Hepatic stellate cell (primary cell): ENCODE measurements at regions not wholly inside any gene's neighbourhood (a gene's known extent, or its start where the extent isn't known, plus 50 kb on each side); places are given as distances from the start of the nearest gene placed in this dataset.

Source experiments
- DNase-seq: peaks from one replicate; pipeline ENCODE4 v3.0.0; 2011; ENCODE audit warnings: low spot score

DNA sequence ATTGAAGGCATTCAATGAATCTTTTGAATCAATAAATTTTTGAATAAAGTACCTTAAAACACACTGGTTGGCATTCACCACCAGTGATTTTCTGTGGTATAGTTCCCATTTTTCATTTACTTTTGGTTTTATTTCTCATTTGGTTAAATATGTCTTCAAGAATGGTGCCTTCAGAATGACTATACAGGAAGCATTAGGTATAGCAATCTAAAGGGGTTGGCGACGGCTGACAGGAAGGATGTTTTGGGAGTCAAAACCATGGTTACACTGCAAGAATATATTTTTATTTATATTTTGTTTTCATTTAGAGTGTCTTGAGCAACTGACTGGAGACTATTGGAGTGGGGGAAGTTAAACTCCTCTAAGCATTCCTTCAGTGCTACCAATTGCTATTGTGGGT is 235.7 kb downstream of the HTR1A start:
- no peak for DNase-seq

DNA sequence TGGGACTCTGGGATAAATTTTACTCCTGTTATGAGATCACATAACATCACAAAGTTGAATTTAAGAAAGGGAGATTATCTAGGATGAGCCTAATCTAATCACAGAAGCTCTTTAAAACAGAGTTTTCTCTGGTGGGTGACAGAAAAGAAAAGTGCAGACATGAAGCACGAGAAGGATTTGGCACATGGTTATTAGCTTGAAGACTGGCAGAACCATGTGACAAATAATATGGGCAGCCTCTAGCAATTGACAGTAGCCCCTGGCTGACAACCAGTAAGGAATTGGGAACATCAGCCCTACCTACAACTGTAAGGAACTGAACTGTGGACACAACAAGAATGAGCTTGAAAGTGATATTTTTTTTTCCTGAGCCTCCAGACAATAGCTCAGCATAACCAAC is 243.1 kb downstream of the HTR1A start:
- no peak for DNase-seq

DNA sequence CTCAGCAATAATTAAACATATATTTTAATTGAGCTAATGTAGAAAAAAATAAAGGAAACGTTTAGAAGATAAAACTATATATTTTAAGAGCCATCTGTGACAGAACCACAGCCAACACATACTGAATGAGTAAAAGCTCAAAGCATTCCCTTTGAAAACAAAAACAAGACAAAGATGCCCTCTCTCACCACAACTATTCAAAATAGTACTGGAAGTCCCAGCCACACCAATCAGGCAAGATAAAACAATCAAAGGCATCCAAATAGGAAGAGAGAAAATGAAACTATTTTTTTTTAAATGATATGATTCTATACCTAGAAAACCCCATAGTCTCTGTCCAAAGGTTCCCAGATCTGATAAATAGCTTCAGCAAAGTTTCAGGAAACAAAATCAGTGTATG is 262.0 kb downstream of the HTR1A start:
- DNase-seq, result no peak

DNA sequence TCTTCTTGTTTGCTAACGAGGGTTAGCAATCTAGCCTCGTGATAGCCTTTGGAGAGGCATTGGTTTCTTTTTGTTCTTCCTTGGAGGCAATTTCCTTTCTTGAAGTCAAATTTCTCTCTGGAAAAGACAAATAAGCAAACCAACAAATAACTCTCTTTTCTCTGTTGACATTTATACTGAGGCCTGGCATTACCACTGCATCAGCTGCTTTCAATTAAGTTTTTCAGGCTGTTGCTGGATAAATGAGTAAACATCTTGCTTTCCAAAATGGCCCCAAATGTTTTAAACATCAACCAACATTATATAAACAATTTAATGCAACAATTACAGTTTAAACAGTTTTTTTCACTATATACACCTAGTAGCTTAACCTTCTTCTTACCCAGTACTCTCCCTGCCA is 264.4 kb downstream of the HTR1A start:
- no peak for DNase-seq

DNA sequence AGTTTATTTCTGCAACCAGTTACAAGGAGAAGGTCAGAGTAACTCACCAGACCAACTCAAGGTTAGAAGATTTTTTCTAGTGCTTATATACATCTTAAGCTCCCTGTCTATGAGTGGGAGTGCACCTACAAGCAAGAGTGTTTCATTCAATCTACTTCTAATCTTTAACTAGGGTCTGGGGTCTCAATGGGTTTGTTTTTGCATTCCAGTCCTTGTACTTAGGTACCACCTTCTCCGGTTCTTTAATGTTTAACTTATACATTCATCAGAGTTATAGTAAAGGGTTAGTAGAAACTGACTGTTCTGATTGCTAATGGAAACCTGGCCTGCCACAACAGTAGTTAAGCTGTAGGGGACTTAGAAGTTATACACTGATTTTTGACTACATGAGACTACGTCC is 271.7 kb downstream of the HTR1A start:
- no peak for DNase-seq

DNA sequence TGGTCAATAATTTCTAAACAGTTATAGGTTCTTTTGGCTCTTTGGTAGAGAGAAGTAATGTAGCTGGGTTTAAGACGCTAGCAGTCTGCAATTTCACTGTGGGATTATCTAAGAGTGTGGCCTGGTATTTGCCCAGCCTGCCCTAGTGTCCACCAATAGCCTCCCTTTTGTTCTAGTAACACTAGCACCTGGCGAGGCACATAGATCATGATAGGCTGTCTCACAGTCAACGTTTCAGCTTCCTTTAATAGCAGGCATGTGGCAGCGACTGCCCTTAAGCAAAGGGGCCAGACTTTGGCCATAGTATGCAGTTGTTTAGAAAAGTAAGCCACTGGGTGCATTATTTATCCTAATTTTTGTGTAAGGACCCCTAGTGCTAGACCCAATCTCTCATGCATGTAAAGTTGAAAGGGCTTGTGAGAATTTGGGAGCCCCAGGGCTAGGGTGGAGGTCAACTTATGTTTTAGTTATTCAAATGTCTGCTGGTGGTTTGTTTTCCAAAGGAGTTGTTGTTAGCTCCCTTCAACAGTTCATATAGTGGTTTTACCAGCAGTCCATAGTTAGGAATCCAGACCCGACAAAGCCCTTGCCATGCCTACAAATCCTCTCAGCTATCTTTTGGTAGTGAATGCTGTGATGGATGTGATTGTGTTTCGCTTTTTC is 274.3 kb downstream of the HTR1A start:
- DNase-seq, result no peak

DNA sequence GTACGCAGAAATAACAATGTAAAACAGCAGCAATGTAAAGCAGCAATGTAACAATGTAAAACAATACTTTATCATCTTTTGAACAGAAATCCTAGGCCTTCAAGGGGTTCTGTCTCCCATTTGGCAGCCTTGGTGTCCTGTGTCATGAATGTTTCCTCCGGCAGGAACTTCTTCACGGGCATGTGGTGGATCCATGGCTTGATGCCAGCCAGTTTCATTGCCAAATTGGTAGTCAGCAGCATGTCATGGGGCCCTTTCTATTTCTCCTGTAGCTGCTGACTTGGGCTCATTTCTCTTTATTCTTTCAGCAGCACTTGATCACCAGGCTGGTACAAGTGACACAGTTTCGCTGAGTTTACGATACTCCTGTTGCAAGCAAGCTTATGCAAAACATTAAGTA is 275.3 kb downstream of the HTR1A start:
- no peak for DNase-seq

DNA sequence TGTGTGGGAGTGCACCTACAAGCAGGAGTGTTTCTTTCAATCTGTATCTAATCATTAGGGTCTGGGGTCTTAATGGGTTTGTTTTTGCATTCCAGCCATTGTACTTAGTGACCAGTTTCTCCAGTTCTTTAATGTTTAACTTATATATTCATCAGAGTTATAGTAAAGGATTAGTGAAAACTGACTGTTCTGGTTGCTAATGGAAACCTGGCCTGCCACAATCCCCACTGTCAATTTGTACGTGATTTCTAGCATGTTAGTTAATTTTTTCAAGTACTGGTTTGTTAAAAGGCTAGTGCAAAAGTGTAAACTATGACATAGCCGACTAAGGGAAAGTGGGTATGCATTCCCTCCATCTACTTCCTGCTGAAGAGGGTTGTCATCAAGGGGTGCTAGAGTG is 276.1 kb downstream of the HTR1A start:
- no peak for DNase-seq

DNA sequence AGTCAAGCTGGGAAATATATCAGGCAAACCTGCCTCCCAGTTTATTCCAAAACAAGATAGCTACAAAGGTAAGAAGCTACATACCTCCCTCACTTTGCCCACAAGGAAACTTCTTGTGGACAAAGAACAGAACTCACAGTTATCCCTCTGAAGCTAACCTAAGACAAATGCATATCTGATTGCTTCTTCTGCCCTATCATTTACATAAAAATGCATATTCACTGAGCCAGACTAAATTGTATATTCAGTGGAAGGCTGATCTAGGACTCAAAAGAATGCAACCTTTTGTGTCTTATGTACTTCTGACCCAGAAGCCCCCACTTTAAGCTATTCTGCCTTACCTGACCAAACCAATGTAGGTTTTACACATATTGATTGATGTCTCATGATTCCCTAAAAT is 276.8 kb downstream of the HTR1A start:
- no peak for DNase-seq

DNA sequence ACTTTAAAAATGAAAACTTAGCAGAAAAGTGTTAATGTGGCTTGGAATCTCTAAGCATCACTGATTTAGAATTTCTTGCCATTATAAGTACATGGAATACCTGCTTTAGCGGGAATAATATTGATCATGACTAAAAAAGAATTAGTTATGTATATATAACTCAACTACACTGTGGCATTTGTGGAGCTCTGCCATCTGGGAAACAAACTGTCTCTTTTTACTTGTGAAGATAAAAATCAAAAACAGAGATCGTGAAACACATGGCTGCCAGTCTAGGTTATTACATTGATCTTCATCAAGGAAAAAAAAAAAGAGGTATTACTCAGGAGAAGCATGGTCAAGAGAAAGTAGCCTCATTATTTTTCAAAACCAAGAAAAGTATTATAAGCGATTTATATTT is 287.4 kb downstream of the HTR1A start:
- no peak for DNase-seq

DNA sequence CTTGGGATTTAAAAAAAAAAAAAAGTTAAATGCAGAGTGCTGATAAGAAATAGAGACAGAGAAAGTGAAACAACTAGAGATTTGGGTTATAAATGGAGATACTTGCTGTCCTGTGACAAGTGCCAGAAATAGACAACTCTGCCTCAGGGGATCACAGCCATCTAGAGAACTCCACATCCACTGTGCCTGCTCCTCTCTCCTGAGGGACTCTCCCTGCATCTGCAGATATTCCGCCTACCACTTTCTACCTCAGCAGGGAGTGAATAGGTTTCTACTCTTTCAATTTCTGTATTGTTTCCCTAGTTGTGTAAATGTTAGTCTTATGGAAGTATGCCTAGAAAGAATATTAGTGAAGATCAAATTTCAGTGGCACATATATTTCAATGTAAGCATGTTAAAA is 307.2 kb downstream of the HTR1A start:
- DNase-seq, result no peak

DNA sequence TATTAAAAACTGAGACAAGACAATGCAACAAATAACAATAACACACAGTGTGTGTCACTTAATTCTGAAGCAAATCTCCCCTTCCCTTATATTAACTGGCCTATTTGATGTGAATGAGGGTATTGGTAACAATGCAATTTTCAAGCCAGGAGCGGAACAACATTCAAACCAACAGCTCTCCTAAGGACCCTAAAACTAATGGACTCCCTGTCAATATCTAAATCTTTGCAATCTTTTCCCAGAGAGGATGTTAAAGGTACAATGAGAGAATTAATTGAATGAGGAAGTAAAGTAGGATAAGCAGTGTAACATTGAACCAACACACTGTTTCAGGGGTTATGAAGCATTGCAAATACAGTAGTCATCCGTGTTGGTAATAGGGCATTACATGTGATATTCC is 311.7 kb downstream of the HTR1A start:
- DNase-seq, result no peak

DNA sequence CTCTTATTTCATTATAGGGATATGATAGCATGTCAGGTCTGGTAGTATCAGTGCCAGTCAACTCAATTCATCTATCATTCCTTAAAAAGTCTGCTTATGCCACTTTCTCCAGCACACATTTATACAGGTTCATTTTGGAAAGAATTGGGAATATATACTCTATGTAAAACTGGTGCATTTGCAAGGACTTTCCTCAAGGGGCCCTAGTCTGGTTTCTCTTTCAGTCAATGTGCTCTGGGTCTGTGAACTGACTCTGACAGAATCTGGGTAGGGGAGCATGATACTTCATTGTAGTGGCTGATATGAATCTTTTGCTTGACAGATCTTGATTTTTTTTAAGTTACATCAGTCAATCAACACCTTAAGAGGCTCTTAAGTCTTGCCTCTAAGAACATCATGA is 313.9 kb downstream of the HTR1A start:
- DNase-seq, result no peak

DNA sequence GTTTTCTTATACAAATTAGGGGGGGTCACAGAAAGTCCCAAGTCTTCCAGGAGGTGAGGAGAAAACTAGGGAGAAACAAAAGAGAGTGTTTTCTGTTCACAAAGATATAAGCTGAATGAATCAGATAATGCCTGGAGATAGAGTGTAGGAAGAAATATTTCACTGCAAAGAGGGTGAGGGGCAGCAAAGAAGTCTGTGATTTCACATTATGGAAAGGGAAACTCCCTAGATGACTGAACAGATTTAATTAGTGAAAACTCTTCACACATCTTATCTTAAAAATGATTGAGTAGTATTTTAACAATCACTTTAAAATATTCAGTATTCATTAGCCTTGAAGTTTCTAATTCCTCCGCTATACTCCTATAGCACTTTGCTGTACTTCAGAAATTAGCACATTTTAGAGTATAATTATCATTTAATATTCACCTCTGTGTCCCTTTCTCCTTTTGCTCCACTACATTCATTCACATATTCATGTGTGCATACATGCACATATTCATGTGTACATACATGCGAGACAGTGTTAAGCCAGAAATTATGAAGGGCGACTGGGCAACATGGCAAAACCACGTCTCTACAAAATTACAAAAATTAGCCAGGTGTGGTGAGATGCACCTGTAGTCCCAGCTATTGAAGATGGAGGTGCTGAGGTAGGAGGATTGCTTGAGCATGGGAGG is 332.2 kb downstream of the HTR1A start:
- no peak for DNase-seq

DNA sequence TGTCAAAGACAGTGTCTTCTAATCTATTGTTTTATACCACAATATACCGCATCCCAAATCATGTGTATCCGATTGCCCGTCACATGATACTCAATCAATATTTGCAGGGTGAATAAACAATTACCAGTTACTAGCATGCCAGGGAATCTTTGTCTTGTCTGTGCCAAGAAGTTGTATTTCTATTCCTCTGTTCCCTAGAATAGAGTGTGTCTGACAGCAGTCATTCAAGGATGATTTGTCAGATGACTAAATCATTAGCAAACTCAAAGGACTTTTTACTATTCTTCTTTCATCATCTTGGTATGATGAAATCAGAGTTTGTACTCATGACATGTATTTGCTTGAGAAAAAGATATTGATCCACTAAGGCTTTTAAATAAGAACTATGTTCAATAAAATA is 348.8 kb downstream of the HTR1A start:
- no peak for DNase-seq

DNA sequence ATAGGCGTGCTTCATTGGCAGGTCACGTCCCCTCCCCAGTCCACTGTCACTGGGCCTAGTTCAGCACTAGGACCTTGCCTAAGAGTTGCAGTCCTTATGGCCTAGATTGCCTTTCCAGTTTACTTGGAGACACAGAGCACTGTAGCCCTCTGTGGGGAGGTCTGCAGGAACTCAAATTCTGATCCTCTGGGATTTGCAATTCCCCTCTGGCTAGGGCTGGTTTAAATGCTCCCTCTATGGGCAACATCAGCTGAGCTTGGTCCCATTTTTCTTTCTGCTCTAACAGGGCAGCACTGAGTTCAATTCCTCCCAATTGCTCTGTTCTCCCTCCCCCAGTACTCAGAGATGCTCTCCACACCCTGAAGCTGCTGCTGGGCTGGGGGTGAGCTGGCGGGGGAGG is 358.2 kb downstream of the HTR1A start:
- no peak for DNase-seq

DNA sequence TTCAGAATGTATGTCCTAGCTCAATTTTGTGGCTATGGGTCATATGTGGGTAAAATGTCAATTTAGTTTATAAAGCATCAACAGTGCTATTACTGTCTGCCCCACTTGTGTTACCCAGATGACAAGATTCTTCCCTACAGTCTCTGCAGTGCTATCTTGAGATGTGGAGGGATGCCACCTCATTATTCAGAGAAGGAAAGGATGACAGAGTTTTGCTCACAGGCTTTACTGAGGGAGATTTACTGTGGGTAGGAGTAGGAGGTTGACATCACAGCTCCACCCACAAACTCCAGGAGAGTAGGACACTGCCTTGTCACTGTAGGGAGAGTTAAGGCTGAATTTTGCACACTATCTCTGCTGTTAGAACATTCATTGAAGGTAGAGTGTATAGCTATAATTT is 359.3 kb downstream of the HTR1A start:
- DNase-seq, result no peak

DNA sequence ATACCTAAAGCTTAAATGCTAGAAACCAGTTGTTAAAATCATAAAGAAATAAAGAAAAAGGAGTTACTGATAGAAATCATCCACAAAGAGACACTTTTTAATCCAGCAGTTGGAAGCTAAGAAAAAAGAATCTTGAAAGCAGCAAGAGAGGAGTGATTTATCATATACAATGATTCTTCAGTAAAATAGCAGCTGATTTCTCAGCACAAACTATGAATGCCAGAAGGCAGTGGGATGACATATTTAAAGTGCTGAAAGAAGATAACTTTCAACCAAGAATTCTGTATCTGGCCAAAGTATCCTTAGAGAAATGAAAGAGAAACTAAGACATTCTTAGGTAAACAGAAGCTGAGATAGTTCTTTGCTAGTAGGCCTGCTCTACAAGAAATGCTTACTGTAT is 366.0 kb downstream of the HTR1A start:
- DNase-seq, result no peak

DNA sequence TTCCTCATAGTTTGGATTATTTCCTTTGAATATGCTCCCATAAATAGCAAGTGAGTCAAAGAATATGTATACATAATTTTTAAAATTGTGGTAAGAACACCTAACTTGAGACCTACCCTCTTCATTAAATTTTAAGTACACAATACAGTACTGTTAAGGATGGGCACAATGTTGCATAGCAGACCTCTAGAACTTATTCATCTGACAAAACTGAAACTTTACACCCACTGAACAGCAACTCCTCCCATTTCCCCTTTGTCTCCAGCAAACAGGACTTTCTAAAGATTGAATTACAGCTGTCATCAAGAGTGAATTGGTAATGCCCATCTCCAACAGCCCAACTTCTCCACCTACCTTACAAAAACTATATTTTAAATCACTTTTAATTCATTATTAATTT is 388.9 kb downstream of the HTR1A start:
- no peak for DNase-seq

DNA sequence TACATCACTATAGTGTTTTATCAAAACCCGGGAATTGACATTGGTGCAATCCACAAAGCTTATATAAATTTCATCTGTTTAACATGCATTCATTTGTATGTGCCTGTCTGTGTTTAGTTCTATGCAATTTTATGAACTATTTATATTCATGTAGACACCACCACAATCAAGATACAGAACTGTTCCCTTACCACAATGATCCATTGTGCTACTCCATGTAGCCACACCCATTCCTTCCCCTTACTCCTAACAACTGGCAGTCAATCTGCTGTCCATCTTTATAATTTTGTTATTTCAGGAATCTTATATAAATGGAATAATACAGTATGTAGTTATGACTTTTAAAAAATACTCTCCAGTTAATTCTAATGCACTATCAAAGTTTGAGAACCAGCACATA is 389.5 kb downstream of the HTR1A start:
- no peak for DNase-seq

DNA sequence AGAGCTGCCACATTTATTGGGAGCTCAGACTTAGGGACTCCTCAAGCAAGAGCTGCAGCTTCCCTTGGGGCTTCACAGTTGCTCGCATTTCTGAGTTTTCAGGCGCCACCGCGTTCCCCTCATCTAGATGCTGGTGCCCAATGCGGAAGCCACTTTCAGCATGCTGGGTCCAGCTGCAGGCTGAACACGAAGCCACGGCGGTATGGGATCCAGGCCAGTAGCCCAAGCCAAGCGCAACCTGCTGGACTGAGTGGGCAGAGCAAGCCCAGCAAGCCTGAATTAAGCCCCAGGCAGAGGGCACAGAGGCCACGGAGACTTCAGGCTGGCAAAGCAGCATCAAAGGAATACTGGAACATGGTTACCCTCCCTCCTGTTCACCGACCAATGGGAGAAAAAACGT is 391.5 kb downstream of the HTR1A start:
- no peak for DNase-seq

DNA sequence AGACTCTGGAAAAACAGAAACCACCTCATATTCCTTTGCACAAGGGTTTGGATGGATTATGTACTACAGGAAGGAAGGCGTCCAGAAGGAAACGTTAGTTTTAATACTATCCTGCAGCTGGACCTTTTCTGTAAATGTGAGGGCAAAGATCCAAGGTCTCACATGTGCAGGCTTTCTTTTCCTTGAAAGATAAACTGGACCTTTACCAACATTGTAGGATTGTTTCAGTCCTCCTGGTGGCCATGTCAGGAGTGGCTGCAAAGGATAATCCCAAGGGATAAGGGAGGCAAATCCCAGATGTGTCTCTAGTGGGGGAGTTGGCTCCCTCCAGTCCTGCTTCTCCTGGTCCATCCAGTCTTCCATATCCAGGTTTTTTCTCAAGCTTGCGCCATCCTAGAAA is 397.5 kb downstream of the HTR1A start:
- DNase-seq, result no peak

DNA sequence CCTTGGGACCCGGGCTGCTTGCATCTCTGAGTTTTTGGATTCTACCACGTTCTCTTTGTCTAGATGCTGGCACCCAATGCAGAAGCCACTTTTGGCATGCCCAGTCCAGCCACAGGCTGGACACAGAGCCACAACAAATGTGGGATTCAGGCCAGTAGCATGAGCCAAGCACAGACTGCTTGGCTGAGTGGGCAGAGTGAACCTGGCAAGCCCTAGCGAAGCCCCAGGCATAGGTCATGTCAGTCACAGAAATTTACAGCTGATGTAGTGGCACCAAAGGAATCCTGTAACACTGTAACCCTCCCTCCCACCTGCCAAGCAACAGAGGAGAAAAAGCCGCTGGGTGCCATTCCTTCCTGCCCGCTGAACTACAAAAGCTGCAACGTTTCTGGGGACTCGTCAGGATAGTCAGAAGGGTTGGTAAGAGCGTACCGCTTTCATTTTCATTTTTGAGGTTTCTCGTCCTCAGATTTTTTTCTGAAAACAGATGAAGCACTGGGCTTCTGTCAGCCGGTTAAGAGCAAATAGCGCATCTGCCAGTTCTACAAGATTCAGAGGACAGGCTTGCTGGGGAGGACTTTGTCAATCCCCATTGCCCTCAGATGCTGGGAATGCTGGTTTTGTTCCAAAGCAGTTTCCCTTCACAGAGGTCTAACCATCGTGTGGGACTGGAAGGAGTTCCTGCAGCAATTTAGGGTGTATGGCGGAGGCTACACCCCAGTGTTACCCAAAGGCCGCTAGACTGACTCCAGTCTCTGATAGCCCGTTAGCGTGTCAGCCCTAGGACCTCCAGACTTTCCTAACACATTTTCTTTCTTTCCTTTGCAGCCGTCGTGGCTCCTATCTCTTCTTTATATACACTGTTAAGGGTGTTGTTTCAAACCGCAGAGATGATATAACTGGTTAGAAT is 399.0 kb downstream of the HTR1A start:
- DNase-seq, result no peak
